ENCODE measurements at regions not wholly inside any gene's neighbourhood (a gene's known extent, or its start where the extent isn't known, plus 50 kb on each side); places are given as distances from the start of the nearest gene placed in this dataset.

DNA sequence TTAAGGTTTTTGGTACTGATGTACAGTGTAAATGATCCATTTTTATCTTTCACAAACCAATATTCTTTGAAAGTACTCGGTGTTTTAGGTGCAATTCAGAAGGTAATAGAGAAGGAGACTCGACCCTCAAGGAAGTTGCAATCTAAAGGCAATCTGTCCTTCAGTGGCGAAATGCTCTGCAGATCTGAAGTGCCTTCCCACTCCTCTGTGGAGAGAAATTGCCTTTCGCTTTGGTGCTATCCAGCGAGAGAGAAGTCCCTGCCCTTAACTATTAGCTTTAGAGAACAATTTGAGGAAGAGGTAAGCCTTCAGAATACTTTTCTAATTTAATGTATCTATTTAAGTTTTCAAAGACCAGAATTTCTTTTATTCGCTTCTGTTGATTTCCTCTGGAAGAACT, 371.8 kb upstream of the FANCL start:
- no peak for DNase-seq (ENCODE audit: low read depth)
- no peak overlapping the region for H3K4me3 ChIP-seq (ENCODE audit: low read length)
- TF ChIP-seq, protein P1, sequence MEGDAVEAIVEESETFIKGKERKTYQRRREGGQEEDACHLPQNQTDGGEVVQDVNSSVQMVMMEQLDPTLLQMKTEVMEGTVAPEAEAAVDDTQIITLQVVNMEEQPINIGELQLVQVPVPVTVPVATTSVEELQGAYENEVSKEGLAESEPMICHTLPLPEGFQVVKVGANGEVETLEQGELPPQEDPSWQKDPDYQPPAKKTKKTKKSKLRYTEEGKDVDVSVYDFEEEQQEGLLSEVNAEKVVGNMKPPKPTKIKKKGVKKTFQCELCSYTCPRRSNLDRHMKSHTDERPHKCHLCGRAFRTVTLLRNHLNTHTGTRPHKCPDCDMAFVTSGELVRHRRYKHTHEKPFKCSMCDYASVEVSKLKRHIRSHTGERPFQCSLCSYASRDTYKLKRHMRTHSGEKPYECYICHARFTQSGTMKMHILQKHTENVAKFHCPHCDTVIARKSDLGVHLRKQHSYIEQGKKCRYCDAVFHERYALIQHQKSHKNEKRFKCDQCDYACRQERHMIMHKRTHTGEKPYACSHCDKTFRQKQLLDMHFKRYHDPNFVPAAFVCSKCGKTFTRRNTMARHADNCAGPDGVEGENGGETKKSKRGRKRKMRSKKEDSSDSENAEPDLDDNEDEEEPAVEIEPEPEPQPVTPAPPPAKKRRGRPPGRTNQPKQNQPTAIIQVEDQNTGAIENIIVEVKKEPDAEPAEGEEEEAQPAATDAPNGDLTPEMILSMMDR (conservative IDR thresholded peaks at IDR 0.05; ENCODE audit: low read length), result no peak

DNA sequence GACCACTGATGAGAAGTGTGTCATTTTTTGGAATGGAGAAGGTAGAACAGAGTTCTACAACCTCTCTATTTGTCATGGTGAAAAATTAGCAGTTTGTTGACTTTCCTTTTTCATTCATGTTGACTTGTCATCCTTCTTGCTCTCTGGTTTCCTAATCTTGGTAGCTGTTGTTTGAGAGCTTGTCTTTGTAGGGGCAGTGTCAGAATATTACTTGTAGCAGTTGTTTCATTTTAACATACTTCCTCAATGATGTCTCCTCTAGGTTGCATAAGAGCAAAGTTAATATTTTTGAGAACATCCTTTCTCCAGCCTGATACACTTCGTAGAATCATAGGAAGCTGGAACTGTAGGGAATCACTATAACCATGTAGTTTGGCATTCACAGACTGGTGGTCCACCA, 368.2 kb upstream of the FANCL start:
- no peak for DNase-seq (ENCODE audit: low read depth)
- TF ChIP-seq, protein P1 (conservative IDR thresholded peaks at IDR 0.05; ENCODE audit: low read length), result no peak
- no peak overlapping the region for H3K4me3 ChIP-seq (ENCODE audit: low read length)

DNA sequence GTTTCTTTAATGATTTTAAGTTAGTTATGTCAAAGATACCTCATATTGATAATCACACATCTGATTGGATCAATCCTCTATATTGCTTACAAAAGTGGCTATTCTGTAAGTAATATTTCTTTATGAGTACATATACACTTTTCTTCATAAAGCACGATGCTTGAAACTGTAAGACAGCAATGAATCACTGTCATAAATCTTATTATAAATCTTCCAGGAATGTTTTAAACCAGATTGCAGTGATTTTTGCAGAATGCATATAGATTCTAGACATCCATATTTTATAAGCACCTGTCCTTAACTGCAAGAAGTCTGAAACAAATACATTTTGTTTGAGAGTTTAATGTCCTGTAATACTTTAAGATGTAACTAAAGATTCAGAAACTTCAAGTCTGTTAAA, 367.0 kb upstream of the FANCL start:
- no peak for DNase-seq (ENCODE audit: low read depth)
- TF ChIP-seq, protein P1 (conservative IDR thresholded peaks at IDR 0.05; ENCODE audit: low read length), result no peak
- no peak overlapping the region for H3K4me3 ChIP-seq (ENCODE audit: low read length)

DNA sequence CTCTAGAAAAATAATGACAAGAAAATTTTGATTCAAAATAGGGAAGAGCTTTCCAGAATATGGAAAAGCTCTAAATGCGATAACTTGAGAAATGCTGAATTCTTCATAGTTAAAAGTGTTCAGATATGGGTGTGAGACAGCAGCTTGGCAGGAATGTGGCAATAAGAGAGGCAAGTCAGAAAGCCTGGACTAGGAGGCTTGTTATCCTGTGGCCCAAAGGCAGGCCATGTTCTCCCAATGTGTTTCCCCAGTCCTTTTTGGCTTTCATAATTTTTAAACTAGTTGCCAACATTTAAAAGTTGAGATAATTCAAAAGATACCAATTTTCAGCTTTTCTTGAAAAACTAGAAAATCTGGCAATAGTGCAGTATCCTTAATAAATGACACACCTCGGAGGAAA, 366.3 kb upstream of the FANCL start:
- TF ChIP-seq, protein P1 (conservative IDR thresholded peaks at IDR 0.05; ENCODE audit: low read length), result no peak
- H3K4me3 ChIP-seq (ENCODE audit: low read length), result no peak overlapping the region
- DNase-seq (ENCODE audit: low read depth), result no peak

DNA sequence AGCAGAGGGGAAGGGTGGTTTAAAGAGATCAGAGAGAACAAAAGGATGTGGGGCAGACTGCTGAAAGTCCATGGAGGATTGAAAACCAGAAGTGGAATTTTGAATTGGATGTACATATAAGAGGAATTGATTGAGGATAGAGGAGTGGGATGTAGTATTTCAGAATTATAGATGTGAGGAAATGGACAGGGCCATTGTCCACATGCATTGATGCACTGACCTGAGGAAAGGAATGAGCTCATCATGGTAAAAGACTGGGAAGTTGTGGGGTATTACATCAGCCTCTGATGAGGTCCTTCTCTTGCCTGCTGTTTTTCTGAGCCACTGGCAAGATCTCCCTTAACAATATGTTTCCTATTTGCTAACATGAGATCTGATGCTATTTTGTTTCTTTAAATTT, 365.7 kb upstream of the FANCL start:
- TF ChIP-seq, protein P1 (conservative IDR thresholded peaks at IDR 0.05; ENCODE audit: low read length), result no peak
- peak; percentile 11 for DNase-seq (ENCODE audit: low read depth)
- H3K4me3 ChIP-seq (ENCODE audit: low read length), result no peak overlapping the region

DNA sequence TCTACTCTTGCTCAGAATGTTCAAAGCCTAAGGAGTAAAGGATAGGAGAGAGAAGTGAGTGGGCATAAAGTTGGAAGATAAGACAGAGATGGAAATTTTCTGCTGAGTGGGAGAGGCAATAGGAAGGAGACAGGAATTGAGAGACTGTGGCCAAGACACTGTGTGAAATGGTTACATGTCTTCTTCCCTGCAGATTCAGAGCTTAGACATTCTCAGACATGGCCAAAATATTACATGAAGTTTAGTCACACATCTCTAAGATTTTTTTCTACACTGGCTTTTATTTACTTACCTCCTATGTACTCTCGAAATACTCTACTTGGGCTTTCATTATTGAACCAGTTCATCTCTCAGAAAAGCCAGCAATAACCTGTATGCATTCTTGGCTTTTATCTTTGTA, 363.0 kb upstream of the FANCL start:
- DNase-seq (ENCODE audit: low read depth), result peak; percentile 3
- TF ChIP-seq, protein P1 (conservative IDR thresholded peaks at IDR 0.05; ENCODE audit: low read length), result no peak
- H3K4me3 ChIP-seq (ENCODE audit: low read length), result no peak overlapping the region

DNA sequence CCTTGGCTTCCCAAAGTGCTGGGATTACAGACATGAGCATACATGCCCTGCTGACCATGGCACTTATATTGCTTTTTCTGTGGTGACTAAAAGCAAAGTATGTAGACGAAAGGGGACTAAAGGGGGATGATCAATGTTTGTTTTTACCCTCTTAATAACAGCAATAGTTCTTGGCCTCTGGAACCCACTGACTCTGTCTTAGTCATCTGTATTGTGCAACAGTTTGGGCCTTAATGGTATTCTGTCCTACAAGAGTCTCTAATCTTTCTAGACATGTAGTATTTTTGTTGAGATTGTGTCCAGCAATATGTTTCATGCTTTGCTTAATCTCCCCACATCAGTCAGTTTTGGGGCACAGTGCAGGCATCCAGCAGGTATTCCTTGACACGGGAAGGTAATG, 359.9 kb upstream of the FANCL start:
- TF ChIP-seq, protein P1 (conservative IDR thresholded peaks at IDR 0.05; ENCODE audit: low read length), result no peak
- no peak for DNase-seq (ENCODE audit: low read depth)
- H3K4me3 ChIP-seq (ENCODE audit: low read length), result no peak overlapping the region
